ENCODE measurements at regions not wholly inside any gene's neighbourhood (a gene's known extent, or its start where the extent isn't known, plus 50 kb on each side); places are given as distances from the start of the nearest gene placed in this dataset.

DNA sequence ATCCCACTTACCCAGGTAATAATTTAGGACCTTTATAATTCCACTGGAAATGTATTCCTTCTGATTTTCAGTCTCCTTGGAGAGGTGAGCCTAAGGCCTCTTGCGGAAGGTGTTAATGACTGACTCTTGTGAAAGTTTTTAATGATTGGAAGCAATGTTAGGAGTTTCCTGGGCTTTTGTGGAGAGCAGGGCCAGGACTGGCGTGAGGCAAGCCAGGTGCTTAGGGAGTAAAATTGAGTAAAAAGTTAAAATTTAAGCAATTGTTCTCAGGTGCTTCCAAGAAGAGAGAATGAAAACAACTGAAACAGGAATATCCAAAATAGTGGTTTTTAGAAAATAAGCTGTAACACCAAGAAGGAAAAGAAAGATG, 130.6 kb upstream of the TGFBR2 start:
- H2AFZ ChIP-seq (ENCODE audit: low read length): no peak overlapping the region
- H3K14ac ChIP-seq (ENCODE audit: insufficient read length): no peak overlapping the region
- ChIA-PET POLR2A (ENCODE audit: partially characterized antibody) (no interaction called here), CTCF (ENCODE audit: partially characterized antibody) (no interaction called here)
- H3K4ac ChIP-seq (replicated peaks; ENCODE audit: insufficient read length, low read depth, low read length): no peak overlapping the region
- H4K20me1 ChIP-seq (replicated peaks in 1 of 2; ENCODE audit: control insufficient read depth in 1 of 2, insufficient read depth in 2 of 2, low read length in 2 of 2): no peaks in the 10 kb centered on the region
- no peak overlapping the region for H2BK5ac ChIP-seq (ENCODE audit: low read depth, low read length)
- H3K27me3 ChIP-seq (replicated peaks in 1 of 4; ENCODE audit: control insufficient read depth in 3 of 4, extremely low read depth in 1 of 4, insufficient read depth in 3 of 4, low read length in 3 of 4): no peaks in the 10 kb centered on the region
- DNase-seq (ENCODE audit: low read depth in 1 of 2, low spot score in 2 of 2): no peak
- H3K23me2 ChIP-seq (ENCODE audit: low read depth, low read length): no peaks in the 10 kb centered on the region
- no peak overlapping the region for H2BK20ac ChIP-seq (ENCODE audit: low read length)
- H3K4me3 ChIP-seq (ENCODE audit: extremely low read depth in 1 of 4, insufficient read depth in 2 of 4, low read depth in 3 of 4, low read length in 4 of 4): no peak overlapping the region
- H4K91ac ChIP-seq (replicated peaks; ENCODE audit: insufficient read length, low read length): no peak overlapping the region
- WGBS, 2 experiments (ENCODE audit: extremely low coverage in 1 of 2, insufficient coverage in 1 of 2, insufficient read length in 1 of 2, insufficient replicate concordance in 2 of 2, low coverage in 1 of 2, low lambda C conversion rate in 2 of 2, missing lambda C conversion rate in 1 of 2): 92% methylated on average over 2 of the region's 2 CpGs; no CpG with 5 or more reads in 1 of the 2 experiments
- H3K23ac ChIP-seq (ENCODE audit: insufficient read length): no peak overlapping the region
- H2BK12ac ChIP-seq (ENCODE audit: low read depth, low read length): no peak overlapping the region
- H3K4me2 ChIP-seq (ENCODE audit: insufficient read depth in 1 of 2, low read depth in 2 of 2, low read length in 2 of 2): no peak overlapping the region
- FAIRE-seq: no peak
- no peak overlapping the region for H3K9ac ChIP-seq (replicated peaks in 1 of 4; ENCODE audit: extremely low read depth in 1 of 4, low read depth in 3 of 4, low read length in 3 of 4)
- no peaks in the 10 kb centered on the region for H3K79me2 ChIP-seq (ENCODE audit: control insufficient read depth in 1 of 2, insufficient read depth in 2 of 2, low read length in 2 of 2)
- H2BK120ac ChIP-seq (replicated peaks; ENCODE audit: low read depth, low read length): no peak overlapping the region
- no peak overlapping the region for H2BK15ac ChIP-seq (ENCODE audit: low read length)
- no peaks in the 10 kb centered on the region for H3K36me3 ChIP-seq (ENCODE audit: control insufficient read depth in 2 of 4, insufficient read depth in 4 of 4, low read length in 3 of 4)
- no peak overlapping the region for H2AK5ac ChIP-seq (ENCODE audit: low read depth, low read length)
- peaks cover 0 to 5% of the 10 kb centered on the region in 2 experiments; a peak in 1 of 4 replicates for H3K9me3 ChIP-seq (ENCODE audit: insufficient read depth in 2 of 2, low read depth in 1 of 2, low read length in 1 of 2)
- H3K56ac ChIP-seq (replicated peaks; ENCODE audit: insufficient read length, low read depth, low read length): no peak overlapping the region
- no peak overlapping the region for H4K8ac ChIP-seq (ENCODE audit: extremely low read depth, insufficient read depth, low read length)
- no peak overlapping the region for H3K27ac ChIP-seq (ENCODE audit: low read depth, low read length)
- H3K18ac ChIP-seq (ENCODE audit: extremely low read depth, low read length): no peak overlapping the region
- H3K4me1 ChIP-seq (replicated peaks in 1 of 4; ENCODE audit: control insufficient read depth in 3 of 4, insufficient read depth in 4 of 4, low read length in 3 of 4): peaks cover 0 to 3% (median 0%) of the 10 kb centered on the region in 4 experiments; a peak in 1 of 7 replicates
- H4K5ac ChIP-seq (ENCODE audit: insufficient read length, low read depth, low read length): no peak overlapping the region
- no peak for TF ChIP-seq BCL11A (IDR thresholded peaks at IDR 0.05; ENCODE audit: low read depth in 2 of 2, low read length in 2 of 2)
- TF ChIP-seq GTF2F1 (IDR thresholded peaks at IDR 0.05; ENCODE audit: borderline replicate concordance, low read depth, low read length): no peak
- TF ChIP-seq SUZ12 (IDR thresholded peaks at IDR 0.05; ENCODE audit: low read length): no peak
- TF ChIP-seq SAP30 (IDR thresholded peaks at IDR 0.05; ENCODE audit: insufficient read depth, insufficient replicate concordance, low read length): no peak
- no peak for TF ChIP-seq EZH2 (IDR thresholded peaks at IDR 0.05; ENCODE audit: low read depth, low read length, severe bottlenecking)
- TF ChIP-seq SP4 (IDR thresholded peaks at IDR 0.05; ENCODE audit: low read length): no peak
- TF ChIP-seq, protein P1, sequence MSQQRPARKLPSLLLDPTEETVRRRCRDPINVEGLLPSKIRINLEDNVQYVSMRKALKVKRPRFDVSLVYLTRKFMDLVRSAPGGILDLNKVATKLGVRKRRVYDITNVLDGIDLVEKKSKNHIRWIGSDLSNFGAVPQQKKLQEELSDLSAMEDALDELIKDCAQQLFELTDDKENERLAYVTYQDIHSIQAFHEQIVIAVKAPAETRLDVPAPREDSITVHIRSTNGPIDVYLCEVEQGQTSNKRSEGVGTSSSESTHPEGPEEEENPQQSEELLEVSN (IDR thresholded peaks at IDR 0.05): no peak
- no peaks in the 10 kb centered on the region for H3K79me1 ChIP-seq (ENCODE audit: low read depth, low read length)
